ENCODE measurements at regions not wholly inside any gene's neighbourhood (a gene's known extent, or its start where the extent isn't known, plus 50 kb on each side); places are given as distances from the start of the nearest gene placed in this dataset.
"Not testable (repeated sequence)": the region's sequence is repeated elsewhere in the genome, so short reads cannot be mapped to it uniquely, and the experiment has no call there.

DNA sequence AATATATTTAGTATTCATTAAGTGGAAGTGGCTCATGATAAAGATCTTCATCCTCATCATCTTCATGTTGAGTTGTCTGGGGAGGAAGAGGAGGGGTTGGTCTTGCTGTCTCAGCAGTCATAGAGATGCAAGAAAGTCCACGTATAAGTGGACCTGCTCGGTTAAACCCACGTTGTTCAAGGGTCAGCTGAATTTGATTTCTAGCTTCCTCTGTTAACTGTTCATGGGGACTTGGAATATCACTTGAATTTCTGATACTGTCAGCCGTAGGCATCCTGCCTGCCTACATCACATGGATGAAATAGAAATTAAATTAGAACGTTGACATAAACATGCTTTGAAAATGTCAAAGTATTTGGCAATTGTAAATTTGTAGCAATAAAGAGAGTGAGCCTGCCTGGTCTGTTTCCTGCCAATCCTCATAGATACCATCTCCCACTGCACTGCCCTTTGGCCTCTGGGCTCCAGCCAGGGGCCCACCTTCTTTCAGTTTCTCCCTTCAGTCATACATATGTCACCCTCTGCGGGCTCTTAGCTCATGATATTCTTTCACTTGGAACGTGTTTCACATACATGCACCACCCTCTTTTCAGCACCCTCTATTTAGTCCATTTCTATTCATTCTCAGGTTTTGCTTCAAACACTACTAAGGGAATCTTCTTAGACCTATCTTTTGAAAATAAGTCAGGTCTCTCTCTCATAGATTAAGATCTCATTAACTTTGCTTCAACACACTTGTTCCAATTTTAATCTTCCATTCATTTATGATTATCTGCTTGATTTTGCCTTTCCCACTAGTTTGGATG lies 376.3 kb downstream of the IPMK start:
- in situ Hi-C loops (cut with MboI) = no loop called here
- Histone ChIP-seq H3K9me3 (ENCODE audit: low read depth) (no peaks in the 10 kb centered on the region), H3K4me2 (ENCODE audit: unreplicated experiment) (no peak overlapping the region), H3K4me1 (ENCODE audit: insufficient read depth) (no peaks in the 10 kb centered on the region), H2AFZ (no peak overlapping the region), H4K20me1 (ENCODE audit: insufficient read depth) (no peaks in the 10 kb centered on the region), H3F3A (ENCODE audit: insufficient read depth) (no peaks in the 10 kb centered on the region), H3K4me3 (no peak overlapping the region), H3K9me2 (ENCODE audit: insufficient read depth) (no peaks in the 10 kb centered on the region), H3K79me2 (ENCODE audit: insufficient read depth) (no peaks in the 10 kb centered on the region), H3K36me3 (ENCODE audit: low read depth) (no peaks in the 10 kb centered on the region), H3K27me3 (replicated peaks; ENCODE audit: insufficient read depth) (no peaks in the 10 kb centered on the region; the same call in 1 of the 2 replicates), H3K9ac (no peak overlapping the region), H3K27ac (no peak overlapping the region)
- no peak for TF ChIP-seq EZH2phosphoT487 (IDR thresholded peaks at IDR 0.05; ENCODE audit: insufficient read depth, low read depth)
- TF ChIP-seq EZH2 (IDR thresholded peaks at IDR 0.05; ENCODE audit: insufficient read depth, poor library complexity, severe bottlenecking) = no peak
- WGBS, 2 experiments (ENCODE audit: low coverage in 1 of 2, low lambda C conversion rate in 2 of 2, missing lambda C conversion rate in 2 of 2) = 36% methylated on average over 7 of the region's 7 CpGs
- no peak for DNase-seq

DNA sequence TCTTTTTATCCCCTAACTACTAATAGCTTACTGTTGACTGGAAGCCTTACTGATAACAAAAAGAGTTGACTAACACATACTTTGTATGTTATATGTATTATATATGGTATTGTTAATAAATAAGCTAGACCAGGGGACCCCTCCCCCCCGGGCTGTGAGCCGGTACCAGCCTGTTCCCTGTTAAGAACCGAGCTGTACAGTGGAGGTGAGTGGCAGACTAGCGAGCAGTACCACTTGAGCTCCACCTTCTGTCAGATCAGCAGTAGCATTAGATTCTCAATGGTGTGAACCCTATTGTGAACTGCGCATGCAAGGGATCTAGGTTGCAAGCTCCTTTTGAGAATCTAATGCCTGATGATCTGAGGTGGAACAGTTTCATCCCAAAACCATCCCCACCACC lies 377.0 kb downstream of the IPMK start:
- no peak for TF ChIP-seq EZH2phosphoT487 (IDR thresholded peaks at IDR 0.05; ENCODE audit: insufficient read depth, low read depth)
- TF ChIP-seq EZH2 (IDR thresholded peaks at IDR 0.05; ENCODE audit: insufficient read depth, poor library complexity, severe bottlenecking) = no peak
- Histone ChIP-seq H3K4me2 (ENCODE audit: unreplicated experiment) (no peak overlapping the region), H3K27me3 (replicated peaks; ENCODE audit: insufficient read depth) (no peaks in the 10 kb centered on the region; the same call in 1 of the 2 replicates), H2AFZ (no peak overlapping the region), H3K79me2 (ENCODE audit: insufficient read depth) (no peaks in the 10 kb centered on the region), H4K20me1 (ENCODE audit: insufficient read depth) (no peaks in the 10 kb centered on the region), H3K4me3 (no peak overlapping the region), H3F3A (ENCODE audit: insufficient read depth) (no peaks in the 10 kb centered on the region), H3K9me2 (ENCODE audit: insufficient read depth) (no peaks in the 10 kb centered on the region), H3K9ac (no peak overlapping the region), H3K4me1 (ENCODE audit: insufficient read depth) (no peaks in the 10 kb centered on the region), H3K9me3 (ENCODE audit: low read depth) (no peaks in the 10 kb centered on the region), H3K27ac (no peak overlapping the region), H3K36me3 (ENCODE audit: low read depth) (no peaks in the 10 kb centered on the region)
- WGBS, 2 experiments (ENCODE audit: low coverage in 1 of 2, low lambda C conversion rate in 2 of 2, missing lambda C conversion rate in 2 of 2) = 38 to 49% methylated on average over 5 of the region's 5 CpGs
- DNase-seq = no peak
- in situ Hi-C loops (cut with MboI) = no loop called here

DNA sequence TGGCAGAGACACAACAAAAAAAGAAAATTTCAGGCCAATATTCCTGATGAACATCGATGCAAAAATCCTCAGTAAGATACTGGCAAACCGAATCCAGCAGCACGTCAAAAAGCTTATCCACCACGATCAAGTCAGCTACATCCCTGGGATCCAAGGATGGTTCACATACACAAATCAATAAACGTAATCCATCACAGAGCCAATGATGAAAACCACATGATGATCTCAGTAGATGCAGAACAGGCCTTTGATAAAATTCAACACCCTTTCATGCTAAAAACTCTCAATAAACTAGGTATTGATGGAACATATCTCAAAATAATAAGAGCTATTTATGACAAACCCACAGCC lies 382.1 kb downstream of the IPMK start:
- H3K79me2 ChIP-seq (ENCODE audit: insufficient read depth); H4K20me1 ChIP-seq (ENCODE audit: insufficient read depth); in situ Hi-C loops (cut with MboI); H3K4me3 ChIP-seq; H3K9ac ChIP-seq; H3F3A ChIP-seq (ENCODE audit: insufficient read depth); H3K9me3 ChIP-seq (ENCODE audit: low read depth); H3K4me1 ChIP-seq (ENCODE audit: insufficient read depth); H3K27ac ChIP-seq; H3K9me2 ChIP-seq (ENCODE audit: insufficient read depth); H3K27me3 ChIP-seq (replicated peaks; ENCODE audit: insufficient read depth); H2AFZ ChIP-seq; H3K36me3 ChIP-seq (ENCODE audit: low read depth); DNase-seq; H3K4me2 ChIP-seq (ENCODE audit: unreplicated experiment): not testable (repeated sequence)
- WGBS, 2 experiments (ENCODE audit: low coverage in 1 of 2, low lambda C conversion rate in 2 of 2, missing lambda C conversion rate in 2 of 2) = 13 to 17% methylated on average over 5 of the region's 5 CpGs

DNA sequence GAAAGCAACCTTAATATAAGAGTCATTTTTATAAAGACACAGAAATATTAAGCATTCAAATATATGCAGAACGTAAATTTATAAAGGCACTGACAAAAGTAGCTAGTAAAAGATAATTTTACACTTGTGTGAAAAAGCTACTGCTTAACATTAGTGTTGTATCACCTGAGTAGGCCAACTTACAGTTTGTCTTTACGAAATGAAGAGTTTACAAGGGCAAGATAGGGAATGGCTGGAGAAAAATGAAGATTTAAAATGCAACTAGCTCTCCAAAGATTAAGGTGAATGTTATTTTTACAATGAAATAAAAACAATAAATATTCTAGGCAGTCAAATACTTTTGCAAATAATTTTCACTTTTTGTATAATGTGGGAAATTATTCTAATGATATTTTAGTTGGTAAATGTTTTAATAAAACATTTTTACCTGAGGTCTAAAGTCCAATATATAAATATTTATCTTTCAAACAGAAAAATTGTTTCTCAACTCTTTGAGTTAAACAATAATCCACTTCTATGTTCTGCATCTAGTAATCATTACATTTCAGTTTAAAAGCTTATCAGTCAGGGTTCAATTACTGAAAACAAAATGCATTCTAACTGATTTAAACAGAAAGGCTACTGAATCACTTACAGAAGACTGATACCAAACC lies 382.6 kb downstream of the IPMK start:
- Histone ChIP-seq H3K4me1 (ENCODE audit: insufficient read depth) (no peaks in the 10 kb centered on the region), H3K4me2 (ENCODE audit: unreplicated experiment) (no peak overlapping the region), H3K79me2 (ENCODE audit: insufficient read depth) (no peaks in the 10 kb centered on the region), H4K20me1 (ENCODE audit: insufficient read depth) (no peaks in the 10 kb centered on the region), H3K27me3 (replicated peaks; ENCODE audit: insufficient read depth) (no peaks in the 10 kb centered on the region), H3K4me3 (no peak overlapping the region), H3K27ac (no peak overlapping the region), H3K9me3 (ENCODE audit: low read depth) (no peaks in the 10 kb centered on the region), H3K36me3 (ENCODE audit: low read depth) (no peaks in the 10 kb centered on the region), H3F3A (ENCODE audit: insufficient read depth) (no peaks in the 10 kb centered on the region), H2AFZ (no peak overlapping the region), H3K9ac (no peak overlapping the region), H3K9me2 (ENCODE audit: insufficient read depth) (no peaks in the 10 kb centered on the region)
- 0 to 3% methylated on average over 2 of the region's 2 CpGs for WGBS, 2 experiments (ENCODE audit: low coverage in 1 of 2, low lambda C conversion rate in 2 of 2, missing lambda C conversion rate in 2 of 2)
- in situ Hi-C loops (cut with MboI) = no loop called here
- no peak for DNase-seq
- no peak for TF ChIP-seq EZH2 (IDR thresholded peaks at IDR 0.05; ENCODE audit: insufficient read depth, poor library complexity, severe bottlenecking)
- TF ChIP-seq EZH2phosphoT487 (IDR thresholded peaks at IDR 0.05; ENCODE audit: insufficient read depth, low read depth) = no peak
